LNCaP clone FGC (cell line): ENCODE measurements at regions not wholly inside any gene's neighbourhood (a gene's known extent, or its start where the extent isn't known, plus 50 kb on each side); places are given as distances from the start of the nearest gene placed in this dataset.

Experiments
- DNase-seq: peaks from one replicate; pipeline ENCODE4 v3.0.0-alpha.2; 2011; ENCODE audit warnings: low read depth
- H3K4me3 ChIP-seq: 2 replicates; pipeline ENCODE4 v1.5.1; 2011; ENCODE audit warnings: mild to moderate bottlenecking, low read depth, low read length, control low read depth
- CTCF ChIP-seq: IDR thresholded peaks from 2 replicates; pipeline ENCODE4 v1.5.1; 2012; ENCODE audit warnings: mild to moderate bottlenecking; ENCODE audit not compliant: control insufficient read depth, insufficient read depth; ENCODE audit errors: extremely low read depth

- no peak for TF ChIP-seq CTCF
- peak; percentile 82 for DNase-seq
- H3K4me3 ChIP-seq = no peak overlapping the region
Measured at GRCh38 chr1:14500041-14500440, 98.4 kb upstream of the KAZN start.

- TF ChIP-seq CTCF = no peak
- no peak overlapping the region for H3K4me3 ChIP-seq
- no peak for DNase-seq
Measured at GRCh38 chr1:14500912-14501311, 97.6 kb upstream of the KAZN start.

GRCh38 chr1:14504517-14504916, 94.0 kb upstream of the KAZN start:
- no peak for DNase-seq
- no peak overlapping the region for H3K4me3 ChIP-seq
- TF ChIP-seq CTCF = no peak

- DNase-seq = no peak
- no peak for TF ChIP-seq CTCF
- no peak overlapping the region for H3K4me3 ChIP-seq
Measured at GRCh38 chr1:14506471-14507255, 91.8 kb upstream of the KAZN start.

- no peak for DNase-seq
- no peak overlapping the region for H3K4me3 ChIP-seq
- TF ChIP-seq CTCF = no peak
Measured at GRCh38 chr1:14507262-14507661, 91.2 kb upstream of the KAZN start.

- no peak for TF ChIP-seq CTCF
- DNase-seq = no peak
- H3K4me3 ChIP-seq = no peak overlapping the region
Measured at GRCh38 chr1:14508613-14509012, 89.9 kb upstream of the KAZN start.

- no peak overlapping the region for H3K4me3 ChIP-seq
- TF ChIP-seq CTCF = no peak
- DNase-seq = no peak
Measured at GRCh38 chr1:14511166-14511680, 87.3 kb upstream of the KAZN start.
